ENCODE measurements at regions not wholly inside any gene's neighbourhood (a gene's known extent, or its start where the extent isn't known, plus 50 kb on each side); places are given as distances from the start of the nearest gene placed in this dataset.

- Histone ChIP-seq H3K36me3 (no peaks in the 10 kb centered on the region), H3K4me1 (ENCODE audit: insufficient read depth) (no peaks in the 10 kb centered on the region), H3K27ac (no peak overlapping the region), H3K4me3 (no peak overlapping the region), H3K27me3 (no peaks in the 10 kb centered on the region), H3K9me3 (no peaks in the 10 kb centered on the region)
- whole genome bisulfite sequencing, 3 donors = 94 to 96% (median 96%) methylated on average over 1 of the region's 1 CpG
- intact Hi-C loops (cut with DNase I) = no loop called here
- TF ChIP-seq CTCF (IDR thresholded peaks at IDR 0.05) = no peak
- TF ChIP-seq EP300 (IDR thresholded peaks at IDR 0.05) = no peak
- TF ChIP-seq POLR2A (IDR thresholded peaks at IDR 0.05) = no peak
- DNase-seq = no peak
These were observed 664.0 kb downstream of the TLE4 start for GRCh38 chr9:80235752-80236151.

GRCh38 chr9:80233906-80234305, 662.1 kb downstream of the TLE4 start:
- DNase-seq = no peak
- no peak overlapping the region for H3K4me3 ChIP-seq
- H3K27me3 ChIP-seq = no peaks in the 10 kb centered on the region
- no peaks in the 10 kb centered on the region for H3K36me3 ChIP-seq
- no peak overlapping the region for H3K27ac ChIP-seq
- no peaks in the 10 kb centered on the region for H3K9me3 ChIP-seq
- no peaks in the 10 kb centered on the region for H3K4me1 ChIP-seq (ENCODE audit: insufficient read depth)
- TF ChIP-seq POLR2A (IDR thresholded peaks at IDR 0.05) = no peak
- TF ChIP-seq EP300 (IDR thresholded peaks at IDR 0.05) = no peak
- intact Hi-C loops (cut with DNase I) = no loop called here
- 80 to 90% (median 82%) methylated on average over 2 of the region's 2 CpGs for WGBS, 3 donors

GRCh38 chr9:80233102-80233843, 661.5 kb downstream of the TLE4 start:
- 80 to 89% (median 80%) methylated on average over 1 of the region's 1 CpG for WGBS, 3 donors
- DNase-seq = no peak
- intact Hi-C loops (cut with DNase I) = no loop called here

GRCh38 chr9:80231318-80232236, 659.8 kb downstream of the TLE4 start:
- DNase-seq = no peak
- TF ChIP-seq POLR2A (IDR thresholded peaks at IDR 0.05) (no peak), CTCF (IDR thresholded peaks at IDR 0.05) (no peak), EP300 (IDR thresholded peaks at IDR 0.05) (no peak)
- no peak overlapping the region for H3K27ac ChIP-seq
- intact Hi-C loops (cut with DNase I) = no loop called here
- H3K27me3 ChIP-seq = no peaks in the 10 kb centered on the region
- WGBS, 3 donors = 84 to 92% (median 87%) methylated on average over 7 of the region's 7 CpGs
- no peaks in the 10 kb centered on the region for H3K4me1 ChIP-seq (ENCODE audit: insufficient read depth)
- no peaks in the 10 kb centered on the region for H3K9me3 ChIP-seq
- H3K4me3 ChIP-seq = no peak overlapping the region
- H3K36me3 ChIP-seq = no peaks in the 10 kb centered on the region

More at GRCh38 chr9:80233102-80233843, 661.5 kb downstream of the TLE4 start:
- no peaks in the 10 kb centered on the region for H3K27me3 ChIP-seq
- no peak overlapping the region for H3K4me3 ChIP-seq
- no peaks in the 10 kb centered on the region for H3K4me1 ChIP-seq (ENCODE audit: insufficient read depth)
- TF ChIP-seq CTCF (IDR thresholded peaks at IDR 0.05) (no peak), POLR2A (IDR thresholded peaks at IDR 0.05) (no peak), EP300 (IDR thresholded peaks at IDR 0.05) (no peak)
- H3K36me3 ChIP-seq = no peaks in the 10 kb centered on the region
- no peaks in the 10 kb centered on the region for H3K9me3 ChIP-seq
- H3K27ac ChIP-seq = no peak overlapping the region
